ENCODE measurements at regions not wholly inside any gene's neighbourhood (a gene's known extent, or its start where the extent isn't known, plus 50 kb on each side); places are given as distances from the start of the nearest gene placed in this dataset.

DNA sequence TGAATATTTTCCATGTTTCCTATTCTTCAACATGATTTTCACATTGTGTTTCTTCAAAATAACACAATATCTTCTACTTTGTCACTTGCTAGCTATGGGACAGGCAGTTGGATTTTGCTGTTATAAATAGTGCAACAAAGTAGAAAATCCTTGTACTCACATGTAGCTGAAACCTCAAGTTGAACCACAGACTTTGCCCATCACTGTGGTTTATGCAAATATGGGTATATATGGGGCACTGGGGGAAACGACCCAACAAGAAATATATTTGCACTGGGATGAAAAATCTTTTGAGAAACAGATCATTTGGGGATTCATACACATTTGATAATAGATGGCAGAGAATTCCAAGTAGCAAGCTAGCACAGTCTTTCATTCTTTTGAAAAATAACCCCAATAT lies 486.3 kb upstream of the MAP2 start (continued):
- TF ChIP-seq, protein P1, sequence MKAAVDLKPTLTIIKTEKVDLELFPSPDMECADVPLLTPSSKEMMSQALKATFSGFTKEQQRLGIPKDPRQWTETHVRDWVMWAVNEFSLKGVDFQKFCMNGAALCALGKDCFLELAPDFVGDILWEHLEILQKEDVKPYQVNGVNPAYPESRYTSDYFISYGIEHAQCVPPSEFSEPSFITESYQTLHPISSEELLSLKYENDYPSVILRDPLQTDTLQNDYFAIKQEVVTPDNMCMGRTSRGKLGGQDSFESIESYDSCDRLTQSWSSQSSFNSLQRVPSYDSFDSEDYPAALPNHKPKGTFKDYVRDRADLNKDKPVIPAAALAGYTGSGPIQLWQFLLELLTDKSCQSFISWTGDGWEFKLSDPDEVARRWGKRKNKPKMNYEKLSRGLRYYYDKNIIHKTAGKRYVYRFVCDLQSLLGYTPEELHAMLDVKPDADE (IDR thresholded peaks at IDR 0.05), result no peak
- no peak for TF ChIP-seq STAT1 (IDR thresholded peaks at IDR 0.05; ENCODE audit: unreplicated experiment)
- TF ChIP-seq POLR2AphosphoS5 (IDR thresholded peaks at IDR 0.05; ENCODE audit: low read depth), result no peak
- no peak for TF ChIP-seq JUNB (IDR thresholded peaks at IDR 0.05; ENCODE audit: unreplicated experiment)

DNA sequence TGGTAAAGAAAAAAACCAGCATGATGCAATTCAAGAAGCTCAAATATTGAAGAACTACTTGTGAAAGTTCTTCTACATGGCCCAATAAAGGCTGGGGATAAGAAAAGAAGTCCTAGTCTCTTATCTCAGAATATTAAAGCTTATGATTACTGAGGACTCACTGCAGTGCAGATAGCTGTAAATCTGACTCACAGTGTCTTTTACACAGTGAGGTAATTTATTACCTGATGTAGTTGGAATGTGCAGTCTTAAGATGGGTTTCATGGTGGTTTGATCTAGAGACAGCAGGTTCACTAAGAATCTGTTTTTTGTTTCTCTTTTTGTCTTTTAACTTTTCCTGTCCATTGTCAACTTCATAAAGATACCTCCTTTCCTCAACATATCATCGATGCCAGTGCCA lies 484.0 kb upstream of the MAP2 start:
- no peaks in the 10 kb centered on the region for H3K9me2 ChIP-seq (ENCODE audit: insufficient read depth)
- no peak overlapping the region for H2AFZ ChIP-seq
- H3K27me3 Mint-ChIP-seq (ENCODE audit: insufficient read depth, low read depth, poor library complexity), result no peaks in the 10 kb centered on the region
- H3K36me3 ChIP-seq (ENCODE audit: insufficient read depth), result no peaks in the 10 kb centered on the region
- H3K27me3 ChIP-seq (ENCODE audit: insufficient read depth), result no peaks in the 10 kb centered on the region
- H3K79me2 ChIP-seq (replicated peaks; ENCODE audit: insufficient read depth), result no peaks in the 10 kb centered on the region
- H3K36me3 Mint-ChIP-seq (ENCODE audit: low read depth), result no peaks in the 10 kb centered on the region
- DNase-seq (ENCODE audit: low spot score) (no peak), ATAC-seq (no peak)
- no peaks in the 10 kb centered on the region for H3K4me1 ChIP-seq (ENCODE audit: insufficient read depth)
- H3K4me1 Mint-ChIP-seq, result no peaks in the 10 kb centered on the region
- H3K4me3 ChIP-seq, result no peak overlapping the region
- H3K9me3 Mint-ChIP-seq, result no peaks in the 10 kb centered on the region
- H4K20me1 ChIP-seq (replicated peaks; ENCODE audit: insufficient read depth), result no peaks in the 10 kb centered on the region
- no peak overlapping the region for H3K27ac Mint-ChIP-seq
- TF ChIP-seq EZH2 (IDR thresholded peaks at IDR 0.05; ENCODE audit: low read depth, unreplicated experiment), result no peak
- no peak overlapping the region for H3K27ac ChIP-seq (ENCODE audit: low read depth)
- H3F3A ChIP-seq (replicated peaks; ENCODE audit: low read depth), result no peaks in the 10 kb centered on the region
- no peak overlapping the region for H3K4me2 ChIP-seq
- H3K4me3 Mint-ChIP-seq, result no peak overlapping the region

DNA sequence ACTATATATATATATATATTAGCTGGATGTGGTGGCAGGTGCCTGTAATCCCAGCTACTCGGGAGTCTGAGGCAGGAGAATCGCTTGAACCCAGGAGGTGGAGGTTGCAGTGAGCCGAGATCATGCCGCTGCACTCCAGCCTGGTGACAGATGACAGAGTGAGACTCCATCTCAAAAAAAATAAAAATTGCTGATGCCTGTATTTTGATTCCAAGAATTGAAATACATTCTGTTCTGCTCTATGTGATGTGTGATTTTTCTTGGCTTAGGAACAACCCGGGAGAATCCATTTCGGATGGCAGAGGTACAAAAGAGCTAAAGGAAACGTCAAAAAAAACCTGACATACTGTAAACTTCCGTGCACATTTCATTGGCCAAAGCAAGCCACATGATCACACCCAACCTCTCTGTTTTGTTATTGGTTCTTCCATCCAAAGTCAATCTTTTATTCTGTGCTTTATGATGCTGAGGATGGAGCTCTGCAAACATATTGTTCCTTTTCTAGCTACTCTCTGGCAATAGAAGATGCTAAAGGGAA lies 478.1 kb upstream of the MAP2 start:
- Histone ChIP-seq H3K79me2 (replicated peaks; ENCODE audit: insufficient read depth) (no peaks in the 10 kb centered on the region), H3K36me3 (ENCODE audit: insufficient read depth) (no peaks in the 10 kb centered on the region), H3K9me2 (ENCODE audit: insufficient read depth) (no peaks in the 10 kb centered on the region), H3F3A (replicated peaks; ENCODE audit: low read depth) (no peaks in the 10 kb centered on the region), H4K20me1 (replicated peaks; ENCODE audit: insufficient read depth) (no peaks in the 10 kb centered on the region), H3K4me3 (no peak overlapping the region), H3K4me1 (ENCODE audit: insufficient read depth) (0 out of 2 replicates have a peak, but pooled peaks cover 6% of the 10 kb centered on the region), H2AFZ (peak overlapping the region; percentile 50; the same call in 1 of the 2 replicates), H3K4me2 (no peak overlapping the region), H3K27ac (ENCODE audit: low read depth) (no peak overlapping the region), H3K27me3 (ENCODE audit: insufficient read depth) (no peaks in the 10 kb centered on the region)
- Mint-ChIP-seq H3K4me3 (no peak overlapping the region), H3K9me3 (no peaks in the 10 kb centered on the region), H3K27ac (no peak overlapping the region), H3K4me1 (0 out of 3 replicates have a peak, but pooled peaks cover 2% of the 10 kb centered on the region), H3K27me3 (ENCODE audit: insufficient read depth, low read depth, poor library complexity) (no peaks in the 10 kb centered on the region), H3K36me3 (ENCODE audit: low read depth) (no peaks in the 10 kb centered on the region)
- DNase-seq (ENCODE audit: low spot score), result no peak
- no peak for ATAC-seq
- TF ChIP-seq ZNF114 (CRISPR knock-in tag; IDR thresholded peaks at IDR 0.05), result no peak
- TF ChIP-seq, protein P2, sequence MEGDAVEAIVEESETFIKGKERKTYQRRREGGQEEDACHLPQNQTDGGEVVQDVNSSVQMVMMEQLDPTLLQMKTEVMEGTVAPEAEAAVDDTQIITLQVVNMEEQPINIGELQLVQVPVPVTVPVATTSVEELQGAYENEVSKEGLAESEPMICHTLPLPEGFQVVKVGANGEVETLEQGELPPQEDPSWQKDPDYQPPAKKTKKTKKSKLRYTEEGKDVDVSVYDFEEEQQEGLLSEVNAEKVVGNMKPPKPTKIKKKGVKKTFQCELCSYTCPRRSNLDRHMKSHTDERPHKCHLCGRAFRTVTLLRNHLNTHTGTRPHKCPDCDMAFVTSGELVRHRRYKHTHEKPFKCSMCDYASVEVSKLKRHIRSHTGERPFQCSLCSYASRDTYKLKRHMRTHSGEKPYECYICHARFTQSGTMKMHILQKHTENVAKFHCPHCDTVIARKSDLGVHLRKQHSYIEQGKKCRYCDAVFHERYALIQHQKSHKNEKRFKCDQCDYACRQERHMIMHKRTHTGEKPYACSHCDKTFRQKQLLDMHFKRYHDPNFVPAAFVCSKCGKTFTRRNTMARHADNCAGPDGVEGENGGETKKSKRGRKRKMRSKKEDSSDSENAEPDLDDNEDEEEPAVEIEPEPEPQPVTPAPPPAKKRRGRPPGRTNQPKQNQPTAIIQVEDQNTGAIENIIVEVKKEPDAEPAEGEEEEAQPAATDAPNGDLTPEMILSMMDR (conservative IDR thresholded peaks at IDR 0.05; ENCODE audit: low read depth in 2 of 2), result no peak
- no peak for TF ChIP-seq POLR2AphosphoS5 (IDR thresholded peaks at IDR 0.05; ENCODE audit: low read depth)
- TF ChIP-seq EZH2 (IDR thresholded peaks at IDR 0.05; ENCODE audit: low read depth, unreplicated experiment), result no peak
- TF ChIP-seq, protein P3, sequence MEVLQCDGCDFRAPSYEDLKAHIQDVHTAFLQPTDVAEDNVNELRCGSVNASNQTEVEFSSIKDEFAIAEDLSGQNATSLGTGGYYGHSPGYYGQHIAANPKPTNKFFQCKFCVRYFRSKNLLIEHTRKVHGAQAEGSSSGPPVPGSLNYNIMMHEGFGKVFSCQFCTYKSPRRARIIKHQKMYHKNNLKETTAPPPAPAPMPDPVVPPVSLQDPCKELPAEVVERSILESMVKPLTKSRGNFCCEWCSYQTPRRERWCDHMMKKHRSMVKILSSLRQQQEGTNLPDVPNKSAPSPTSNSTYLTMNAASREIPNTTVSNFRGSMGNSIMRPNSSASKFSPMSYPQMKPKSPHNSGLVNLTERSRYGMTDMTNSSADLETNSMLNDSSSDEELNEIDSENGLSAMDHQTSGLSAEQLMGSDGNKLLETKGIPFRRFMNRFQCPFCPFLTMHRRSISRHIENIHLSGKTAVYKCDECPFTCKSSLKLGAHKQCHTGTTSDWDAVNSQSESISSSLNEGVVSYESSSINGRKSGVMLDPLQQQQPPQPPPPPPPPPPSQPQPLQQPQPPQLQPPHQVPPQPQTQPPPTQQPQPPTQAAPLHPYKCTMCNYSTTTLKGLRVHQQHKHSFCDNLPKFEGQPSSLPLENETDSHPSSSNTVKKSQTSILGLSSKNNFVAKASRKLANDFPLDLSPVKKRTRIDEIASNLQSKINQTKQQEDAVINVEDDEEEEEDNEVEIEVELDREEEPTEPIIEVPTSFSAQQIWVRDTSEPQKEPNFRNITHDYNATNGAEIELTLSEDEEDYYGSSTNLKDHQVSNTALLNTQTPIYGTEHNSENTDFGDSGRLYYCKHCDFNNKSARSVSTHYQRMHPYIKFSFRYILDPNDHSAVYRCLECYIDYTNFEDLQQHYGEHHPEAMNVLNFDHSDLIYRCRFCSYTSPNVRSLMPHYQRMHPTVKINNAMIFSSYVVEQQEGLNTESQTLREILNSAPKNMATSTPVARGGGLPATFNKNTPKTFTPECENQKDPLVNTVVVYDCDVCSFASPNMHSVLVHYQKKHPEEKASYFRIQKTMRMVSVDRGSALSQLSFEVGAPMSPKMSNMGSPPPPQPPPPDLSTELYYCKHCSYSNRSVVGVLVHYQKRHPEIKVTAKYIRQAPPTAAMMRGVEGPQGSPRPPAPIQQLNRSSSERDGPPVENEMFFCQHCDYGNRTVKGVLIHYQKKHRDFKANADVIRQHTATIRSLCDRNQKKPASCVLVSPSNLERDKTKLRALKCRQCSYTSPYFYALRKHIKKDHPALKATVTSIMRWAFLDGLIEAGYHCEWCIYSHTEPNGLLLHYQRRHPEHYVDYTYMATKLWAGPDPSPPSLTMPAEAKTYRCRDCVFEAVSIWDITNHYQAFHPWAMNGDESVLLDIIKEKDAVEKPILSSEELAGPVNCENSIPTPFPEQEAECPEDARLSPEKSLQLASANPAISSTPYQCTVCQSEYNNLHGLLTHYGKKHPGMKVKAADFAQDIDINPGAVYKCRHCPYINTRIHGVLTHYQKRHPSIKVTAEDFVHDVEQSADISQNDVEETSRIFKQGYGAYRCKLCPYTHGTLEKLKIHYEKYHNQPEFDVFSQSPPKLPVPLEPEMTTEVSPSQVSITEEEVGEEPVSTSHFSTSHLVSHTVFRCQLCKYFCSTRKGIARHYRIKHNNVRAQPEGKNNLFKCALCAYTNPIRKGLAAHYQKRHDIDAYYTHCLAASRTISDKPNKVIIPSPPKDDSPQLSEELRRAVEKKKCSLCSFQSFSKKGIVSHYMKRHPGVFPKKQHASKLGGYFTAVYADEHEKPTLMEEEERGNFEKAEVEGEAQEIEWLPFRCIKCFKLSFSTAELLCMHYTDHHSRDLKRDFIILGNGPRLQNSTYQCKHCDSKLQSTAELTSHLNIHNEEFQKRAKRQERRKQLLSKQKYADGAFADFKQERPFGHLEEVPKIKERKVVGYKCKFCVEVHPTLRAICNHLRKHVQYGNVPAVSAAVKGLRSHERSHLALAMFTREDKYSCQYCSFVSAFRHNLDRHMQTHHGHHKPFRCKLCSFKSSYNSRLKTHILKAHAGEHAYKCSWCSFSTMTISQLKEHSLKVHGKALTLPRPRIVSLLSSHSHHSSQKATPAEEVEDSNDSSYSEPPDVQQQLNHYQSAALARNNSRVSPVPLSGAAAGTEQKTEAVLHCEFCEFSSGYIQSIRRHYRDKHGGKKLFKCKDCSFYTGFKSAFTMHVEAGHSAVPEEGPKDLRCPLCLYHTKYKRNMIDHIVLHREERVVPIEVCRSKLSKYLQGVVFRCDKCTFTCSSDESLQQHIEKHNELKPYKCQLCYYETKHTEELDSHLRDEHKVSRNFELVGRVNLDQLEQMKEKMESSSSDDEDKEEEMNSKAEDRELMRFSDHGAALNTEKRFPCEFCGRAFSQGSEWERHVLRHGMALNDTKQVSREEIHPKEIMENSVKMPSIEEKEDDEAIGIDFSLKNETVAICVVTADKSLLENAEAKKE (CRISPR knock-in tag; IDR thresholded peaks at IDR 0.05), result no peak
- TF ChIP-seq NANOG (IDR thresholded peaks at IDR 0.05; ENCODE audit: borderline replicate concordance), result no peak
- TF ChIP-seq, protein P1 (IDR thresholded peaks at IDR 0.05), result no peak
- no peak for TF ChIP-seq ZNF331 (CRISPR knock-in tag; IDR thresholded peaks at IDR 0.05; ENCODE audit: low read depth)
